HL-60/S4 treated with retinoic acid at 250 ng/mL for 4 days and 3 days (cell line): ENCODE measurements at regions not wholly inside any gene's neighbourhood (a gene's known extent, or its start where the extent isn't known, plus 50 kb on each side); places are given as distances from the start of the nearest gene placed in this dataset.

Source experiments
- in situ Hi-C: fragments of 300-500 bp; cut with MboI; formaldehyde crosslinking; loops from 2 replicates; pipeline ENCODE4 v1.7.0; 2022; ENCODE audit warnings: low sequenced_read_pairs

- in situ Hi-C loops = loop anchor here (10.0 kb wide), 1 partner anchor 113 kb away; no protein-coding TSS in a partner anchor
Observed at GRCh38 chr20:4601630-4602296, 84.5 kb upstream of the PRNP start.

GRCh38 chr20:4600308-4601014 is 85.8 kb upstream of the PRNP start:
- in situ Hi-C loops = loop anchor here (10.0 kb wide), 1 partner anchor 114 kb away; no protein-coding TSS in a partner anchor

GRCh38 chr20:4597215-4597614 is 89.0 kb upstream of the PRNP start:
- in situ Hi-C loops = loop anchor here (25.0 kb wide), 1 partner anchor 485 kb away; no protein-coding TSS in a partner anchor

- in situ Hi-C loops = loop anchor here (25.0 kb wide), 1 partner anchor 481 kb away; no protein-coding TSS in a partner anchor
Observed at GRCh38 chr20:4593149-4593525, 93.1 kb upstream of the PRNP start.

GRCh38 chr20:4592316-4593148 is 93.7 kb upstream of the PRNP start:
- in situ Hi-C loops = loop anchor here (25.0 kb wide), 1 partner anchor 480 kb away; no protein-coding TSS in a partner anchor

GRCh38 chr20:4591975-4592315 is 94.3 kb upstream of the PRNP start:
- in situ Hi-C loops = loop anchor here (25.0 kb wide), 1 partner anchor 480 kb away; no protein-coding TSS in a partner anchor

GRCh38 chr20:4585758-4586157 is 100.5 kb upstream of the PRNP start:
- in situ Hi-C loops = loop anchor here (25.0 kb wide), 1 partner anchor 473 kb away; no protein-coding TSS in a partner anchor

GRCh38 chr20:4585104-4585753 is 101.0 kb upstream of the PRNP start:
- in situ Hi-C loops = loop anchor here (25.0 kb wide), 1 partner anchor 473 kb away; no protein-coding TSS in a partner anchor

GRCh38 chr20:4584510-4584909 is 101.7 kb upstream of the PRNP start:
- in situ Hi-C loops = loop anchor here (25.0 kb wide), 1 partner anchor 472 kb away; no protein-coding TSS in a partner anchor

- in situ Hi-C loops = loop anchor here (25.0 kb wide), 1 partner anchor 470 kb away; no protein-coding TSS in a partner anchor
Observed at GRCh38 chr20:4581838-4582237, 104.4 kb upstream of the PRNP start.

- in situ Hi-C loops = loop anchor here (25.0 kb wide), 1 partner anchor 466 kb away; no protein-coding TSS in a partner anchor
Observed at GRCh38 chr20:4578375-4578774, 107.9 kb upstream of the PRNP start.

GRCh38 chr20:4574356-4574690 is 111.9 kb upstream of the PRNP start:
- in situ Hi-C loops = no loop called here

GRCh38 chr20:4573564-4574355 is 112.5 kb upstream of the PRNP start:
- in situ Hi-C loops = no loop called here

- in situ Hi-C loops = no loop called here
Observed at GRCh38 chr20:4571759-4572531, 114.3 kb upstream of the PRNP start.

- in situ Hi-C loops = no loop called here
Observed at GRCh38 chr20:4569865-4570264, 116.4 kb upstream of the PRNP start.

- in situ Hi-C loops = no loop called here
Observed at GRCh38 chr20:4569092-4569491, 117.2 kb upstream of the PRNP start.

GRCh38 chr20:4568361-4568959 is 117.8 kb upstream of the PRNP start:
- in situ Hi-C loops = no loop called here

- in situ Hi-C loops = no loop called here
Observed at GRCh38 chr20:4567170-4567569, 119.1 kb upstream of the PRNP start.

- in situ Hi-C loops = no loop called here
Observed at GRCh38 chr20:4563534-4563933, 122.7 kb upstream of the PRNP start.
